GM12878 (cell line): ENCODE measurements at regions not wholly inside any gene's neighbourhood (a gene's known extent, or its start where the extent isn't known, plus 50 kb on each side); places are given as distances from the start of the nearest gene placed in this dataset.

Source experiments
- ATAC-seq: fragments of 200-7000 bp; cut with Tn5 transposase; 3 replicates; pipeline ENCODE4 v1.9.1; 2020; ENCODE audit warnings: mild to moderate bottlenecking, moderate library complexity
- BruUV-seq: library from RNA; stranded (reverse); fragments of 400-500 nt; replicated peaks from 2 replicates; lab custom pipeline; 2021; lab: Mats Ljungman, UMichigan
- CTCF ChIA-PET: fragments of 300-600 bp; sonication (Branson Sonifier 250); formaldehyde crosslinking; extraction: SDS; loops from one replicate; lab custom pipeline; 2021; ENCODE audit warnings: inconsistent platforms; lab: Yijun Ruan, JAX
- POLR2A ChIA-PET: fragments of 350-600 bp; formaldehyde crosslinking; extraction: SDS; loops from one replicate; lab custom pipeline; 2021; ENCODE audit warnings: inconsistent platforms; lab: Charles Lee
- RAD21 ChIA-PET: fragments of 300-600 bp; sonication (Branson Sonifier 250); formaldehyde crosslinking; loops from one replicate; lab custom pipeline; 2023; ENCODE audit warnings: antibody characterized with exemption; ENCODE audit not compliant: unreplicated experiment; lab: Charles Lee
- SMC1A ChIA-PET: fragments of 300-600 bp; sonication (Branson Sonifier 250); formaldehyde crosslinking; loops from one replicate; lab custom pipeline; 2023; ENCODE audit not compliant: unreplicated experiment, uncharacterized antibody; lab: Charles Lee
- DNase-seq: peaks from one replicate; pipeline ENCODE4 v3.0.0-alpha.2; 2011; ENCODE audit warnings: low read depth, low spot score
- FAIRE-seq: peaks from 3 replicates; lab custom pipeline; 2011; peaks lifted over from hg19 to GRCh38; lab: Jason Lieb, UNC
- H2AFZ ChIP-seq: 2 replicates; pipeline ENCODE4 v1.6.0; 2011; ENCODE audit warnings: low read depth, low read length, control low read depth; ENCODE audit not compliant: control insufficient read depth
- H3K27ac ChIP-seq: 2 replicates; pipeline ENCODE4 v1.5.1; 2011; ENCODE audit warnings: control low read depth; ENCODE audit not compliant: control insufficient read depth, insufficient read depth
- H3K27me3 ChIP-seq, 2 experiments: replicated peaks in 1 of 2; 2 replicates each; pipeline versions ENCODE4 v1.6.0 to v1.6.1; 2011; ENCODE audit warnings: low read length in 1 of 2; ENCODE audit not compliant: control insufficient read depth in 2 of 2, insufficient read depth in 2 of 2
- H3K36me3 ChIP-seq, 2 experiments: 2 replicates each; pipeline ENCODE4 v1.5.1; 2011; ENCODE audit warnings: low read length in 1 of 2; ENCODE audit not compliant: control insufficient read depth in 2 of 2, insufficient read depth in 2 of 2
- H3K4me1 ChIP-seq: 2 replicates; pipeline ENCODE4 v1.6.1; 2011; ENCODE audit warnings: mild to moderate bottlenecking, low read length, moderate library complexity, mixed read lengths; ENCODE audit not compliant: control insufficient read depth, insufficient read depth
- H3K4me2 ChIP-seq: 2 replicates; pipeline ENCODE4 v1.6.0; 2011; ENCODE audit warnings: control low read depth; ENCODE audit not compliant: control insufficient read depth, insufficient read depth
- H3K4me3 ChIP-seq: fragments of 200-600 bp; sonication (generic); 2 replicates; pipeline ENCODE4 v1.5.1; 2016
- H3K79me2 ChIP-seq: 2 replicates; pipeline ENCODE4 v1.6.0; 2011; ENCODE audit warnings: low read length; ENCODE audit not compliant: control insufficient read depth, insufficient read depth
- H3K9ac ChIP-seq: 2 replicates; pipeline ENCODE4 v1.8.0; 2011; ENCODE audit warnings: low read length, control low read depth, mixed read lengths; ENCODE audit not compliant: control insufficient read depth, insufficient read depth
- H3K9me3 ChIP-seq: replicated peaks from 3 replicates; pipeline ENCODE4 v1.5.1; 2011; ENCODE audit warnings: mild to moderate bottlenecking, low read length; ENCODE audit not compliant: control insufficient read depth, insufficient read depth
- H4K20me1 ChIP-seq: 2 replicates; pipeline ENCODE4 v1.6.0; 2011; ENCODE audit not compliant: control insufficient read depth, insufficient read depth
- CBX3 ChIP-seq: fragments of 200-600 bp; sonication (generic); IDR thresholded peaks from 2 replicates; pipeline ENCODE4 v1.6.1; 2016; ENCODE audit warnings: low read depth, borderline replicate concordance
- CHD1 ChIP-seq: IDR thresholded peaks from 2 replicates; pipeline ENCODE4 v1.6.1; 2012; ENCODE audit warnings: low read depth, low read length, improper control_type of control experiment
- GABPA ChIP-seq: IDR thresholded peaks from 2 replicates; pipeline ENCODE4 v1.6.1; 2014; ENCODE audit warnings: antibody characterized with exemption, low read depth, mild to moderate bottlenecking, inconsistent platforms
- HCFC1 ChIP-seq: fragments of 150-350 bp; IDR thresholded peaks from 2 replicates; pipeline ENCODE4 v1.6.1; 2014; ENCODE audit warnings: low read length
- HDAC2 ChIP-seq: fragments of 200-600 bp; sonication (generic); IDR thresholded peaks from 2 replicates; pipeline ENCODE4 v1.6.1; 2017
- KLF5 ChIP-seq: fragments of 450-650 bp; IDR thresholded peaks from 2 replicates; pipeline ENCODE4 v1.6.1; 2014; ENCODE audit warnings: mild to moderate bottlenecking; ENCODE audit not compliant: partially characterized antibody
- POLR2AphosphoS5 ChIP-seq: IDR thresholded peaks from 2 replicates; pipeline ENCODE4 v1.6.1; 2011; ENCODE audit warnings: mild to moderate bottlenecking, low read length, inconsistent platforms
- SMAD1 ChIP-seq: fragments of 450-650 bp; IDR thresholded peaks from 2 replicates; pipeline ENCODE4 v1.6.1; 2018; ENCODE audit warnings: mild to moderate bottlenecking, low read depth; ENCODE audit not compliant: partially characterized antibody
- SREBF2 ChIP-seq: IDR thresholded peaks from 2 replicates; pipeline ENCODE4 v1.6.1; 2012; ENCODE audit warnings: mild to moderate bottlenecking, low read length
- TCF12 ChIP-seq: IDR thresholded peaks from 2 replicates; pipeline ENCODE4 v1.6.1; 2011; ENCODE audit warnings: low read depth, mild to moderate bottlenecking, low read length
- TCF3 ChIP-seq: IDR thresholded peaks from 2 replicates; pipeline ENCODE4 v1.6.1; 2012; ENCODE audit warnings: low read depth, mild to moderate bottlenecking, low read length, borderline replicate concordance; ENCODE audit not compliant: insufficient read depth
- ZZZ3 ChIP-seq: IDR thresholded peaks from 2 replicates; pipeline ENCODE4 v1.6.1; 2011; ENCODE audit warnings: low read depth; ENCODE audit not compliant: control insufficient read depth, insufficient read length
- WGBS: methylation state at CpG from one replicate; pipeline ENCODE4 v1.1.6; 2016; ENCODE audit warnings: low lambda C conversion rate; ENCODE audit not compliant: insufficient replicate concordance, insufficient coverage; ENCODE audit errors: missing lambda C conversion rate; 5-methylcytosine and 5-hydroxymethylcytosine counted together
- in situ Hi-C: fragments of 300-500 bp; cut with MboI; formaldehyde crosslinking; loops from 9 replicates; pipeline ENCODE4 v1.14.3; 2018; ENCODE audit warnings: mixed read lengths
- intact Hi-C: fragments of 100-400 bp; cut with micrococcal nuclease; formaldehyde crosslinking; loops from one replicate; pipeline ENCODE4 v1.14.2; 2022; ENCODE audit not compliant: unreplicated experiment
- TF ChIP-seq, protein P1 (sequence below): fragments of 450-650 bp; IDR thresholded peaks from 2 replicates; pipeline ENCODE4 v1.6.1; 2016; ENCODE audit warnings: mild to moderate bottlenecking
- TF ChIP-seq, protein P2 (sequence below): IDR thresholded peaks from 2 replicates; pipeline ENCODE4 v1.6.1; 2012; ENCODE audit warnings: mild to moderate bottlenecking, low read depth, low read length
- TF ChIP-seq, protein P3 (sequence below): IDR thresholded peaks from 2 replicates; pipeline ENCODE4 v1.6.1; 2011; ENCODE audit warnings: low read depth, low read length, improper control_type of control experiment, borderline replicate concordance

GRCh38 chr3:168654700-168655099 is 559.0 kb upstream of the GOLIM4 start (continued):
- TF ChIP-seq SREBF2 (no peak), TCF3 (no peak), GABPA (no peak)

DNA sequence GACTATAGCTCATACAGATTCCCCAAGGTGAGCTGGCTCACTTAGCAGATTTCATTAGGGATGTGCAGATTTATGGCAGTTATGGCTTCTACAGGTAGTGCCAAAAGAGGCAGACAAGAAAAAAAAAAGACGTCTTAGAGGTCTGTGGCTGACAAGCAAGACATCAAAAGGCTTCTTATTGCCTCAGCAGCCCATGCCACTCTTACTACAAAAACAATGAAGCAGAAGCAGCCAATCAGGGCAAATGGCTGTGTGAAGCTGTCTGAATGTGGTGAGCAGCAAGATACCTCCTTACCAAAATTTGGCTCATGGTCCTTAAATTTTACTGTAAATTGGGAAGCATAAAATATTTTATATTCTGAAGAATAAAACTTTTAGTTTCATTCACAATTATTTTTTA is 557.5 kb upstream of the GOLIM4 start:
- Histone ChIP-seq H3K27me3 (no peaks in the 10 kb centered on the region), H4K20me1 (no peaks in the 10 kb centered on the region), H3K79me2 (no peaks in the 10 kb centered on the region), H3K4me3 (no peak overlapping the region), H3K4me2 (no peak overlapping the region), H3K9ac (no peak overlapping the region), H3K4me1 (no peaks in the 10 kb centered on the region), H2AFZ (no peak overlapping the region), H3K9me3 (no peaks in the 10 kb centered on the region), H3K36me3 (no peaks in the 10 kb centered on the region), H3K27ac (no peak overlapping the region)
- no TSS peak for BruUV-seq
- SMC1A ChIA-PET = interaction anchor here (0.6 to 1.5 kb wide), 2 partner anchors 17 to 164 kb away, joined by 3 to 4 read pairs; no protein-coding TSS in a partner anchor
- CTCF ChIA-PET = interaction anchor here (0.8 kb wide), 2 partner anchors 33 to 119 kb away, joined by 3 read pairs; no protein-coding TSS in a partner anchor
- RAD21 ChIA-PET = no interaction called here
- intact Hi-C loops (no loop called here), in situ Hi-C loops (no loop called here)
- no peak for FAIRE-seq
- DNase-seq = no peak
- WGBS = 33% methylated on average over 1 of the region's 1 CpG
- POLR2A ChIA-PET = no interaction called here
- ATAC-seq = no peak
- TF ChIP-seq HDAC2 (no peak), ZZZ3 (no peak), POLR2AphosphoS5 (no peak), KLF5 (no peak), CHD1 (no peak), CBX3 (no peak), SMAD1 (no peak), HCFC1 (no peak), TCF12 (no peak)
- TF ChIP-seq, protein P1, sequence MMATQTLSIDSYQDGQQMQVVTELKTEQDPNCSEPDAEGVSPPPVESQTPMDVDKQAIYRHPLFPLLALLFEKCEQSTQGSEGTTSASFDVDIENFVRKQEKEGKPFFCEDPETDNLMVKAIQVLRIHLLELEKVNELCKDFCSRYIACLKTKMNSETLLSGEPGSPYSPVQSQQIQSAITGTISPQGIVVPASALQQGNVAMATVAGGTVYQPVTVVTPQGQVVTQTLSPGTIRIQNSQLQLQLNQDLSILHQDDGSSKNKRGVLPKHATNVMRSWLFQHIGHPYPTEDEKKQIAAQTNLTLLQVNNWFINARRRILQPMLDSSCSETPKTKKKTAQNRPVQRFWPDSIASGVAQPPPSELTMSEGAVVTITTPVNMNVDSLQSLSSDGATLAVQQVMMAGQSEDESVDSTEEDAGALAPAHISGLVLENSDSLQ = no peak
- TF ChIP-seq, protein P2, sequence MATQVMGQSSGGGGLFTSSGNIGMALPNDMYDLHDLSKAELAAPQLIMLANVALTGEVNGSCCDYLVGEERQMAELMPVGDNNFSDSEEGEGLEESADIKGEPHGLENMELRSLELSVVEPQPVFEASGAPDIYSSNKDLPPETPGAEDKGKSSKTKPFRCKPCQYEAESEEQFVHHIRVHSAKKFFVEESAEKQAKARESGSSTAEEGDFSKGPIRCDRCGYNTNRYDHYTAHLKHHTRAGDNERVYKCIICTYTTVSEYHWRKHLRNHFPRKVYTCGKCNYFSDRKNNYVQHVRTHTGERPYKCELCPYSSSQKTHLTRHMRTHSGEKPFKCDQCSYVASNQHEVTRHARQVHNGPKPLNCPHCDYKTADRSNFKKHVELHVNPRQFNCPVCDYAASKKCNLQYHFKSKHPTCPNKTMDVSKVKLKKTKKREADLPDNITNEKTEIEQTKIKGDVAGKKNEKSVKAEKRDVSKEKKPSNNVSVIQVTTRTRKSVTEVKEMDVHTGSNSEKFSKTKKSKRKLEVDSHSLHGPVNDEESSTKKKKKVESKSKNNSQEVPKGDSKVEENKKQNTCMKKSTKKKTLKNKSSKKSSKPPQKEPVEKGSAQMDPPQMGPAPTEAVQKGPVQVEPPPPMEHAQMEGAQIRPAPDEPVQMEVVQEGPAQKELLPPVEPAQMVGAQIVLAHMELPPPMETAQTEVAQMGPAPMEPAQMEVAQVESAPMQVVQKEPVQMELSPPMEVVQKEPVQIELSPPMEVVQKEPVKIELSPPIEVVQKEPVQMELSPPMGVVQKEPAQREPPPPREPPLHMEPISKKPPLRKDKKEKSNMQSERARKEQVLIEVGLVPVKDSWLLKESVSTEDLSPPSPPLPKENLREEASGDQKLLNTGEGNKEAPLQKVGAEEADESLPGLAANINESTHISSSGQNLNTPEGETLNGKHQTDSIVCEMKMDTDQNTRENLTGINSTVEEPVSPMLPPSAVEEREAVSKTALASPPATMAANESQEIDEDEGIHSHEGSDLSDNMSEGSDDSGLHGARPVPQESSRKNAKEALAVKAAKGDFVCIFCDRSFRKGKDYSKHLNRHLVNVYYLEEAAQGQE = no peak
- TF ChIP-seq, protein P3, sequence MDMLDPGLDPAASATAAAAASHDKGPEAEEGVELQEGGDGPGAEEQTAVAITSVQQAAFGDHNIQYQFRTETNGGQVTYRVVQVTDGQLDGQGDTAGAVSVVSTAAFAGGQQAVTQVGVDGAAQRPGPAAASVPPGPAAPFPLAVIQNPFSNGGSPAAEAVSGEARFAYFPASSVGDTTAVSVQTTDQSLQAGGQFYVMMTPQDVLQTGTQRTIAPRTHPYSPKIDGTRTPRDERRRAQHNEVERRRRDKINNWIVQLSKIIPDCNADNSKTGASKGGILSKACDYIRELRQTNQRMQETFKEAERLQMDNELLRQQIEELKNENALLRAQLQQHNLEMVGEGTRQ = no peak
